H9 (cell line): ENCODE measurements at regions not wholly inside any gene's neighbourhood (a gene's known extent, or its start where the extent isn't known, plus 50 kb on each side); places are given as distances from the start of the nearest gene placed in this dataset.

Source experiments
- DNase-seq: peaks from one replicate; pipeline ENCODE4 v3.0.0-alpha.2; 2017
- H2AFZ ChIP-seq: one replicate; pipeline ENCODE4 v1.6.1; 2013; ENCODE audit warnings: mild to moderate bottlenecking, low read length, control low read depth, moderate library complexity
- H2AK5ac ChIP-seq: 2 replicates; pipeline ENCODE4 v1.6.1; 2013; ENCODE audit warnings: low read length, control low read depth, mixed read lengths; ENCODE audit not compliant: insufficient read length
- H2BK120ac ChIP-seq: one replicate; pipeline ENCODE4 v1.6.1; 2013; ENCODE audit warnings: low read depth, mild to moderate bottlenecking, low read length, control low read depth, inconsistent platforms; ENCODE audit not compliant: poor library complexity, severe bottlenecking
- H2BK12ac ChIP-seq: 2 replicates; pipeline ENCODE4 v1.6.1; 2013; ENCODE audit warnings: low read length, control low read depth, mixed read lengths, low read depth; ENCODE audit not compliant: insufficient read length
- H2BK15ac ChIP-seq: 2 replicates; pipeline ENCODE4 v1.6.1; 2013; ENCODE audit warnings: low read depth, low read length, control low read depth
- H2BK20ac ChIP-seq: one replicate; pipeline ENCODE4 v1.6.1; 2013; ENCODE audit warnings: low read depth, mild to moderate bottlenecking, low read length, control low read depth, inconsistent platforms; ENCODE audit not compliant: poor library complexity, severe bottlenecking
- H2BK5ac ChIP-seq: 2 replicates; pipeline ENCODE4 v1.6.1; 2013; ENCODE audit warnings: low read length, control low read depth, mixed read lengths; ENCODE audit not compliant: insufficient read length
- H3K14ac ChIP-seq: 2 replicates; pipeline ENCODE4 v1.6.1; 2013; ENCODE audit warnings: low read length, control low read depth; ENCODE audit not compliant: insufficient read depth
- H3K18ac ChIP-seq: 2 replicates; pipeline ENCODE4 v1.6.1; 2013; ENCODE audit warnings: low read depth, mild to moderate bottlenecking, mixed read lengths, low read length, control low read depth; ENCODE audit not compliant: insufficient read length
- H3K23ac ChIP-seq: 2 replicates; pipeline ENCODE4 v1.6.1; 2013; ENCODE audit warnings: low read length, control low read depth, mixed read lengths, low read depth; ENCODE audit not compliant: insufficient read length
- H3K23me2 ChIP-seq: 2 replicates; pipeline ENCODE4 v1.6.1; 2013; ENCODE audit warnings: low read depth, mild to moderate bottlenecking, mixed read lengths, low read length, control low read depth; ENCODE audit not compliant: insufficient read length, poor library complexity, severe bottlenecking
- H3K27ac ChIP-seq: 2 replicates; pipeline ENCODE4 v1.5.1; 2013; ENCODE audit warnings: low read length, control low read depth, mixed read lengths, low read depth; ENCODE audit not compliant: insufficient read length
- H3K27me3 ChIP-seq: 2 replicates; pipeline ENCODE4 v1.6.1; 2013; ENCODE audit warnings: low read length, control low read depth, inconsistent platforms; ENCODE audit not compliant: insufficient read depth
- H3K4ac ChIP-seq: 2 replicates; pipeline ENCODE4 v1.6.1; 2013; ENCODE audit warnings: low read depth, mild to moderate bottlenecking, control low read depth, inconsistent platforms, low read length, moderate library complexity
- H3K4me1 ChIP-seq: 2 replicates; pipeline ENCODE4 v1.6.1; 2013; ENCODE audit warnings: low read length, control low read depth, inconsistent platforms; ENCODE audit not compliant: insufficient read depth
- H3K4me2 ChIP-seq: 2 replicates; pipeline ENCODE4 v1.6.1; 2013; ENCODE audit warnings: low read length, control low read depth, mixed read lengths; ENCODE audit not compliant: insufficient read length, insufficient read depth
- H3K56ac ChIP-seq: 2 replicates; pipeline ENCODE4 v1.6.1; 2013; ENCODE audit warnings: low read depth, mild to moderate bottlenecking, mixed read lengths, low read length, control low read depth; ENCODE audit not compliant: insufficient read length
- H3K79me1 ChIP-seq: 2 replicates; pipeline ENCODE4 v1.6.1; 2013; ENCODE audit warnings: low read depth, mild to moderate bottlenecking, moderate library complexity, low read length, control low read depth, inconsistent platforms; ENCODE audit not compliant: insufficient read depth, poor library complexity, severe bottlenecking
- H3K79me2 ChIP-seq: 2 replicates; pipeline ENCODE4 v1.6.1; 2013; ENCODE audit warnings: low read length, control low read depth, inconsistent platforms; ENCODE audit not compliant: insufficient read depth
- H3K9ac ChIP-seq: 2 replicates; pipeline ENCODE4 v1.6.1; 2013; ENCODE audit warnings: low read length, control low read depth, mixed read lengths; ENCODE audit not compliant: insufficient read length; ENCODE audit errors: extremely low read depth
- H3K9me3 ChIP-seq: one replicate; pipeline ENCODE4 v1.6.1; 2013; ENCODE audit warnings: low read depth, low read length, inconsistent platforms; ENCODE audit not compliant: control insufficient read depth
- H3T11ph ChIP-seq: one replicate; pipeline ENCODE4 v1.6.1; 2013; ENCODE audit warnings: mild to moderate bottlenecking, low read length, control low read depth, inconsistent platforms
- H4K20me1 ChIP-seq: one replicate; pipeline ENCODE4 v1.6.1; 2013; ENCODE audit not compliant: control insufficient read depth, insufficient read length, insufficient read depth
- H4K5ac ChIP-seq: 2 replicates; pipeline ENCODE4 v1.6.1; 2013; ENCODE audit warnings: low read depth, mild to moderate bottlenecking, mixed read lengths, low read length, control low read depth; ENCODE audit not compliant: insufficient read length
- H4K8ac ChIP-seq: replicated peaks from 2 replicates; pipeline ENCODE4 v1.6.1; 2013; ENCODE audit warnings: low read length, control low read depth, mixed read lengths, low read depth; ENCODE audit not compliant: insufficient read length
- H4K91ac ChIP-seq: 2 replicates; pipeline ENCODE4 v1.6.1; 2013; ENCODE audit warnings: low read depth, mild to moderate bottlenecking, moderate library complexity, mixed read lengths, low read length, control low read depth; ENCODE audit not compliant: insufficient read length
- H3K27ac Mint-ChIP-seq, 3 experiments: 2 replicates in 2 of 3; 3 replicates in 1 of 3; pipeline ENCODE4 v1.8.0; 2020 to 2021; ENCODE audit warnings: mixed read lengths in 3 of 3, mild to moderate bottlenecking in 1 of 3, moderate library complexity in 1 of 3
- H3K27me3 Mint-ChIP-seq: 2 replicates; pipeline ENCODE4 v1.8.0; 2021; ENCODE audit warnings: low read depth, mild to moderate bottlenecking, moderate library complexity, mixed read lengths
- H3K36me3 Mint-ChIP-seq, 3 experiments: 2 replicates in 2 of 3; 3 replicates in 1 of 3; pipeline ENCODE4 v1.8.0; 2020 to 2021; ENCODE audit warnings: low read depth in 3 of 3, mixed read lengths in 3 of 3; ENCODE audit not compliant: insufficient read depth in 1 of 3
- H3K4me1 Mint-ChIP-seq, 2 experiments: 2 replicates each; pipeline ENCODE4 v1.8.0; 2020; ENCODE audit warnings: mixed read lengths in 2 of 2
- H3K4me3 Mint-ChIP-seq, 2 experiments: 2 replicates in 1 of 2; 3 replicates in 1 of 2; pipeline ENCODE4 v1.8.0; 2020 to 2021; ENCODE audit warnings: mild to moderate bottlenecking in 2 of 2, mixed read lengths in 2 of 2, moderate library complexity in 1 of 2
- H3K9me3 Mint-ChIP-seq, 2 experiments: 2 replicates in 1 of 2; 3 replicates in 1 of 2; pipeline ENCODE4 v1.8.0; 2020; ENCODE audit warnings: mild to moderate bottlenecking in 2 of 2, mixed read lengths in 2 of 2, moderate library complexity in 1 of 2
- CTCF ChIP-seq: fragments of 200-600 bp; sonication (generic); conservative IDR thresholded peaks from 3 replicates; pipeline ENCODE4 v1.8.0; 2021; ENCODE audit warnings: antibody characterized with exemption, mild to moderate bottlenecking

DNA sequence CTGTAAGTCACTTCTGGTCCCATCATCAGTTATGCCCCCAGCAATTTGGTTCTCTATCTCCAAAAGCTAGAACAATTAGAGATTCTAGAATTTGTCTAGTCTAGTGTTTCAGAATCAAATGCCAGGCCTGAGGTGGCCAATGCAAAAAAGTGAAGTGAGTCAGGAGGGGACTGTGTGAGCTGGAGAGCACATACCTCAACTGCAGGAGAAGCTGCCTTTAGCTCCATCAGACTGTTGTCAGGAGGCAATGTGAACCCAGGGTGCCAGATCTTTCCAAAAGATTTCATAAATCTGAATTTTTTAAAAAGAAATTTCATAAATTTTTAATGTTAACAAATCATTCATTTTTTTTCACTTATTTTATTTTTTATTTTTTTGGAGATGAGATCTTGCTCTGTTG lies 80.7 kb upstream of the EOMES start:
- no peak overlapping the region for H2BK20ac ChIP-seq
- no peak overlapping the region for H3K27ac Mint-ChIP-seq
- H2BK15ac ChIP-seq: no peak overlapping the region

More for the DNA sequence above, 80.7 kb upstream of the EOMES start:
- Histone ChIP-seq H3K23ac (no peak overlapping the region), H3K9me3 (no peaks in the 10 kb centered on the region), H4K91ac (no peak overlapping the region), H3K79me2 (no peaks in the 10 kb centered on the region), H4K8ac (no peak overlapping the region), H3K4me2 (no peak overlapping the region), H3K56ac (no peak overlapping the region), H2BK120ac (no peak overlapping the region), H4K5ac (no peak overlapping the region), H3K9ac (no peak overlapping the region), H3K27me3 (no peaks in the 10 kb centered on the region), H2BK5ac (no peak overlapping the region), H2BK12ac (no peak overlapping the region), H3T11ph (no peak overlapping the region), H3K27ac (no peak overlapping the region), H2AFZ (no peak overlapping the region), H4K20me1 (no peaks in the 10 kb centered on the region), H3K18ac (no peak overlapping the region), H2AK5ac (no peak overlapping the region), H3K14ac (no peak overlapping the region), H3K4me1 (no peaks in the 10 kb centered on the region), H3K4ac (no peak overlapping the region), H3K23me2 (no peaks in the 10 kb centered on the region), H3K79me1 (no peaks in the 10 kb centered on the region)
- no peaks in the 10 kb centered on the region; the same call in 1 of the 2 replicates for H3K27me3 Mint-ChIP-seq
- no peak for TF ChIP-seq CTCF
- DNase-seq: no peak
- no peaks in the 10 kb centered on the region for H3K36me3 Mint-ChIP-seq
- H3K4me3 Mint-ChIP-seq: no peak overlapping the region
- no peaks in the 10 kb centered on the region for H3K9me3 Mint-ChIP-seq
- H3K4me1 Mint-ChIP-seq: peaks cover 5 to 6% of the 10 kb centered on the region in 2 experiments
